ENCODE measurements at regions not wholly inside any gene's neighbourhood (a gene's known extent, or its start where the extent isn't known, plus 50 kb on each side); places are given as distances from the start of the nearest gene placed in this dataset. TPM values are rescaled to one million over a fixed set of nuclear protein-coding genes. Genes with fewer than 3 reads are reported as not detected.

- no peak overlapping the region for H3K4me3 ChIP-seq (ENCODE audit: low read depth, low read length)
- no peak for DNase-seq (ENCODE audit: low read depth)
- no peak for TF ChIP-seq CTCF (IDR thresholded peaks at IDR 0.05; ENCODE audit: insufficient read depth, low read length)
Measured at GRCh38 chrX:44643723-44644122, 101.1 kb upstream of the FUNDC1 start.

GRCh38 chrX:44637282-44637681 lies 94.6 kb upstream of the FUNDC1 start:
- no peak for DNase-seq (ENCODE audit: low read depth)
- no peak for TF ChIP-seq CTCF (IDR thresholded peaks at IDR 0.05; ENCODE audit: insufficient read depth, low read length)
- H3K4me3 ChIP-seq (ENCODE audit: low read depth, low read length): no peak overlapping the region

- no peak for TF ChIP-seq CTCF (IDR thresholded peaks at IDR 0.05; ENCODE audit: insufficient read depth, low read length)
- DNase-seq (ENCODE audit: low read depth): no peak
- no peak overlapping the region for H3K4me3 ChIP-seq (ENCODE audit: low read depth, low read length)
Measured at GRCh38 chrX:44621078-44621477, 78.4 kb upstream of the FUNDC1 start.

GRCh38 chrX:44619039-44619438 lies 76.4 kb upstream of the FUNDC1 start:
- DNase-seq (ENCODE audit: low read depth): no peak
- H3K4me3 ChIP-seq (ENCODE audit: low read depth, low read length): no peak overlapping the region
- TF ChIP-seq CTCF (IDR thresholded peaks at IDR 0.05; ENCODE audit: insufficient read depth, low read length): no peak

GRCh38 chrX:44596277-44596676 lies 53.6 kb upstream of the FUNDC1 start:
- TF ChIP-seq CTCF (IDR thresholded peaks at IDR 0.05; ENCODE audit: insufficient read depth, low read length): no peak

More at GRCh38 chrX:44596277-44596676, 53.6 kb upstream of the FUNDC1 start:
- H3K4me3 ChIP-seq (ENCODE audit: low read depth, low read length): no peak overlapping the region
- DNase-seq (ENCODE audit: low read depth): no peak

Small RNAs in the stretch of these regions (small RNA-seq; reads per million reads assigned to genes)
- gene RN7SL291P: not detected
